HepG2 (cell line): ENCODE measurements at regions not wholly inside any gene's neighbourhood (a gene's known extent, or its start where the extent isn't known, plus 50 kb on each side); places are given as distances from the start of the nearest gene placed in this dataset.
"Not testable (repeated sequence)": the region's sequence is repeated elsewhere in the genome, so short reads cannot be mapped to it uniquely, and the experiment has no call there.

Experiments
- JUN ChIP-seq: sonication (generic); formaldehyde crosslinking; IDR thresholded peaks from 2 replicates; pipeline ENCODE4 v1.4.0; 2020; ENCODE audit warnings: mild to moderate bottlenecking, missing genetic modification reagents
- ZBTB38 ChIP-seq: sonication (generic); formaldehyde crosslinking; IDR thresholded peaks from 2 replicates; pipeline ENCODE4 v1.5.1; 2020; ENCODE audit warnings: mild to moderate bottlenecking, missing genetic modification reagents
- ZFP36 ChIP-seq: fragments of 150-350 bp; IDR thresholded peaks from 2 replicates; pipeline ENCODE4 v1.6.1; 2018; ENCODE audit warnings: borderline replicate concordance, low read length, low read depth; ENCODE audit not compliant: partially characterized antibody
- ZNF282 ChIP-seq: fragments of 450-650 bp; IDR thresholded peaks from 2 replicates; pipeline ENCODE4 v1.6.1; 2018; ENCODE audit not compliant: partially characterized antibody

GRCh38 chr6:67920040-67920439, 715.0 kb upstream of the ADGRB3 start:
- not testable (repeated sequence) for TF ChIP-seq ZBTB38 (CRISPR knock-in tag); ZNF282; JUN (CRISPR knock-in tag); ZFP36
